H1 (cell line): ENCODE measurements at regions not wholly inside any gene's neighbourhood (a gene's known extent, or its start where the extent isn't known, plus 50 kb on each side); places are given as distances from the start of the nearest gene placed in this dataset.

ENCODE experiments used
- CTCF ChIA-PET: fragments of 300-600 bp; sonication (Branson Sonifier 250); formaldehyde crosslinking; loops from one replicate; lab custom pipeline; 2021; ENCODE audit not compliant: partially characterized antibody; lab: Charles Lee
- POLR2A ChIA-PET: fragments of 300-600 bp; sonication (Branson Sonifier 250); formaldehyde crosslinking; loops from one replicate; lab custom pipeline; 2021; ENCODE audit warnings: inconsistent platforms; ENCODE audit not compliant: partially characterized antibody; lab: Charles Lee
- DNase-seq, 2 experiments: peaks; one replicate each; pipeline versions ENCODE4 v3.0.0 to v3.0.0-alpha.2; 2010 to 2022; ENCODE audit warnings: low spot score in 2 of 2, low read depth in 1 of 2, mixed read lengths in 1 of 2
- FAIRE-seq: peaks from 2 replicates; lab custom pipeline; 2011; peaks lifted over from hg19 to GRCh38; lab: Jason Lieb, UNC
- H2AFZ ChIP-seq: 2 replicates; pipeline ENCODE4 v1.8.1; 2012; ENCODE audit warnings: low read length, inconsistent platforms
- H2AK5ac ChIP-seq: 2 replicates; pipeline ENCODE4 v1.6.1; 2013; ENCODE audit warnings: low read depth, low read length
- H2BK120ac ChIP-seq: replicated peaks from 2 replicates; pipeline ENCODE3; 2013; ENCODE audit warnings: low read depth, low read length, inconsistent platforms
- H2BK12ac ChIP-seq: 2 replicates; pipeline ENCODE4 v1.6.1; 2013; ENCODE audit warnings: low read depth, low read length
- H2BK15ac ChIP-seq: 2 replicates; pipeline ENCODE4 v1.6.1; 2013; ENCODE audit warnings: low read length
- H2BK20ac ChIP-seq: 2 replicates; pipeline ENCODE4 v1.6.1; 2013; ENCODE audit warnings: low read length
- H2BK5ac ChIP-seq: 2 replicates; pipeline ENCODE4 v1.6.1; 2013; ENCODE audit warnings: low read depth, low read length
- H3K14ac ChIP-seq: 2 replicates; pipeline ENCODE4 v1.6.1; 2013; ENCODE audit warnings: inconsistent platforms; ENCODE audit not compliant: insufficient read length
- H3K18ac ChIP-seq: 2 replicates; pipeline ENCODE4 v1.6.1; 2013; ENCODE audit warnings: low read length; ENCODE audit errors: extremely low read depth
- H3K23ac ChIP-seq: 2 replicates; pipeline ENCODE4 v1.6.1; 2013; ENCODE audit warnings: inconsistent platforms; ENCODE audit not compliant: insufficient read length
- H3K23me2 ChIP-seq: 2 replicates; pipeline ENCODE4 v1.6.1; 2013; ENCODE audit warnings: low read depth, low read length
- H3K27ac ChIP-seq: 2 replicates; pipeline ENCODE4 v1.6.1; 2011; ENCODE audit warnings: low read depth, low read length, inconsistent platforms
- H3K27me3 ChIP-seq, 4 experiments: replicated peaks in 1 of 4; 1 replicate in 1 of 4; 2 replicates in 3 of 4; pipeline versions ENCODE4 v1.6.1 to v1.8.1; 2011 to 2013; ENCODE audit warnings: low read length in 3 of 4, mild to moderate bottlenecking in 3 of 4, inconsistent platforms in 2 of 4, mixed read lengths in 2 of 4, moderate library complexity in 1 of 4; ENCODE audit not compliant: control insufficient read depth in 3 of 4, insufficient read depth in 3 of 4; ENCODE audit errors: extremely low read depth in 1 of 4
- H3K36me3 ChIP-seq, 4 experiments: 2 replicates each; pipeline versions ENCODE4 v1.6.1 to v1.8.1; 2011 to 2013; ENCODE audit warnings: mild to moderate bottlenecking in 4 of 4, low read length in 3 of 4, moderate library complexity in 2 of 4, control low read depth in 1 of 4, inconsistent platforms in 1 of 4; ENCODE audit not compliant: insufficient read depth in 4 of 4, control insufficient read depth in 2 of 4
- H3K4ac ChIP-seq: replicated peaks from 2 replicates; pipeline ENCODE3; 2013; ENCODE audit warnings: low read length, low read depth, mixed read lengths, inconsistent platforms; ENCODE audit not compliant: insufficient read length
- H3K4me1 ChIP-seq, 4 experiments: replicated peaks in 1 of 4; 1 replicate in 1 of 4; 2 replicates in 3 of 4; pipeline versions ENCODE4 v1.6.1 to v1.8.1; 2011 to 2013; ENCODE audit warnings: low read length in 3 of 4, inconsistent platforms in 2 of 4, mixed read lengths in 1 of 4; ENCODE audit not compliant: insufficient read depth in 4 of 4, control insufficient read depth in 3 of 4
- H3K4me2 ChIP-seq, 2 experiments: 2 replicates each; pipeline versions ENCODE4 v1.6.1 to v1.8.1; 2011 to 2013; ENCODE audit warnings: low read depth in 2 of 2, low read length in 2 of 2, control low read depth in 1 of 2, inconsistent platforms in 1 of 2, mild to moderate bottlenecking in 1 of 2; ENCODE audit not compliant: insufficient read depth in 1 of 2
- H3K4me3 ChIP-seq, 4 experiments: fragments of 200-600, 300-600 bp in 1 of 4; sonication (generic), shearing (Covaris generic), sonication (Bioruptor Twin) in 1 of 4; 2 replicates each; pipeline versions ENCODE4 v1.5.1 to v1.8.1; 2011 to 2016; ENCODE audit warnings: low read length in 4 of 4, low read depth in 3 of 4, control low read depth in 2 of 4, inconsistent platforms in 2 of 4, mild to moderate bottlenecking in 2 of 4, mixed read lengths in 1 of 4, moderate library complexity in 1 of 4; ENCODE audit not compliant: insufficient read depth in 2 of 4; ENCODE audit errors: extremely low read depth in 1 of 4
- H3K56ac ChIP-seq: replicated peaks from 2 replicates; pipeline ENCODE3; 2013; ENCODE audit warnings: low read depth, mild to moderate bottlenecking, mixed read lengths, low read length, inconsistent platforms; ENCODE audit not compliant: insufficient read length
- H3K79me1 ChIP-seq: 2 replicates; pipeline ENCODE4 v1.6.1; 2013; ENCODE audit warnings: low read depth, low read length, control low read depth
- H3K79me2 ChIP-seq, 2 experiments: 2 replicates each; pipeline versions ENCODE4 v1.6.1 to v1.8.1; 2012 to 2013; ENCODE audit warnings: low read length in 2 of 2, mild to moderate bottlenecking in 2 of 2, inconsistent platforms in 1 of 2; ENCODE audit not compliant: insufficient read depth in 2 of 2, control insufficient read depth in 1 of 2
- H3K9ac ChIP-seq, 4 experiments: replicated peaks in 1 of 4; 1 replicate in 1 of 4; 2 replicates in 3 of 4; pipeline versions ENCODE4 v1.6.1 to v1.8.1; 2011 to 2013; ENCODE audit warnings: low read depth in 3 of 4, low read length in 3 of 4, control low read depth in 2 of 4, mild to moderate bottlenecking in 2 of 4, moderate library complexity in 2 of 4, inconsistent platforms in 1 of 4; ENCODE audit errors: extremely low read depth in 1 of 4
- H3K9me3 ChIP-seq, 2 experiments: 2 replicates each; pipeline versions ENCODE4 v1.6.1 to v1.8.1; 2012 to 2013; ENCODE audit warnings: mild to moderate bottlenecking in 2 of 2, moderate library complexity in 2 of 2, control low read depth in 1 of 2, inconsistent platforms in 1 of 2, low read depth in 1 of 2, low read length in 1 of 2, mixed read lengths in 1 of 2; ENCODE audit not compliant: insufficient read depth in 2 of 2
- H4K20me1 ChIP-seq, 2 experiments: replicated peaks in 1 of 2; 2 replicates each; pipeline versions ENCODE3 to v1.8.1; 2011 to 2013; ENCODE audit warnings: inconsistent platforms in 2 of 2, low read length in 2 of 2, mild to moderate bottlenecking in 1 of 2; ENCODE audit not compliant: insufficient read depth in 2 of 2, control insufficient read depth in 1 of 2
- H4K5ac ChIP-seq: 2 replicates; pipeline ENCODE4 v1.6.1; 2013; ENCODE audit warnings: low read length, low read depth, mixed read lengths, inconsistent platforms; ENCODE audit not compliant: insufficient read length
- H4K8ac ChIP-seq: 2 replicates; pipeline ENCODE4 v1.8.0; 2013; ENCODE audit warnings: mild to moderate bottlenecking, moderate library complexity, low read length, inconsistent platforms; ENCODE audit not compliant: insufficient read depth; ENCODE audit errors: extremely low read depth
- H4K91ac ChIP-seq: replicated peaks from 2 replicates; pipeline ENCODE3; 2013; ENCODE audit warnings: low read length, mixed read lengths, inconsistent platforms; ENCODE audit not compliant: insufficient read length
- BRCA1 ChIP-seq: IDR thresholded peaks from 2 replicates; pipeline ENCODE4 v1.6.1; 2012; ENCODE audit warnings: low read depth, low read length, improper control_type of control experiment
- CEBPB ChIP-seq: IDR thresholded peaks from 2 replicates; pipeline ENCODE4 v1.6.1; 2012; ENCODE audit warnings: low read depth, low read length
- CHD1 ChIP-seq: IDR thresholded peaks from 2 replicates; pipeline ENCODE4 v1.6.1; 2012; ENCODE audit warnings: low read depth, low read length, improper control_type of control experiment
- CREB1 ChIP-seq: IDR thresholded peaks from 2 replicates; pipeline ENCODE4 v1.6.1; 2012; ENCODE audit warnings: inconsistent platforms
- HDAC2 ChIP-seq, 2 experiments: fragments of 300-600 bp in 1 of 2; sonication (generic) in 1 of 2; IDR thresholded peaks; 2 replicates each; pipeline ENCODE4 v1.6.1; 2011 to 2012; ENCODE audit warnings: low read depth in 2 of 2, low read length in 2 of 2, mild to moderate bottlenecking in 2 of 2, moderate library complexity in 2 of 2, borderline replicate concordance in 1 of 2, inconsistent platforms in 1 of 2
- JUN ChIP-seq: IDR thresholded peaks from 2 replicates; pipeline ENCODE4 v1.6.1; 2011; ENCODE audit warnings: low read depth, mild to moderate bottlenecking, improper control_type of control experiment, low read length
- KDM4A ChIP-seq: IDR thresholded peaks from one replicate; pipeline ENCODE4 v1.7.1; 2012; ENCODE audit warnings: low read depth, mild to moderate bottlenecking, moderate library complexity, low read length, inconsistent platforms; ENCODE audit not compliant: severe bottlenecking
- KDM5A ChIP-seq: fragments of 200-600 bp; IDR thresholded peaks from 2 replicates; pipeline ENCODE4 v1.7.1; 2012; ENCODE audit warnings: mild to moderate bottlenecking, low read length, inconsistent platforms, mixed read lengths
- NANOG ChIP-seq: IDR thresholded peaks from 2 replicates; pipeline ENCODE4 v1.6.1; 2011; ENCODE audit warnings: low read length, low read depth, mild to moderate bottlenecking, inconsistent platforms; ENCODE audit not compliant: insufficient read depth, poor library complexity, severe bottlenecking
- POLR2AphosphoS5 ChIP-seq: IDR thresholded peaks from 2 replicates; pipeline ENCODE4 v1.6.1; 2011; ENCODE audit warnings: low read depth, low read length
- SIN3A ChIP-seq, 2 experiments: IDR thresholded peaks in 1 of 2; conservative IDR thresholded peaks in 1 of 2; 2 replicates each; pipeline ENCODE4 v1.6.1; 2011 to 2012; ENCODE audit warnings: low read length in 2 of 2, improper control_type of control experiment in 1 of 2, low read depth in 1 of 2, mild to moderate bottlenecking in 1 of 2
- SIRT6 ChIP-seq: IDR thresholded peaks from one replicate; pipeline ENCODE4 v1.7.1; 2012; ENCODE audit warnings: low read length, inconsistent platforms
- TCF12 ChIP-seq: IDR thresholded peaks from 2 replicates; pipeline ENCODE4 v1.6.1; 2011; ENCODE audit warnings: low read depth, mild to moderate bottlenecking, low read length
- WGBS, 2 experiments: shearing (Covaris generic) in 1 of 2; methylation state at CpG; one replicate each; pipeline versions ENCODE4 v1.1.6 to v1.1.7; 2013 to 2015; ENCODE audit warnings: low lambda C conversion rate in 2 of 2, mixed read lengths in 2 of 2, inconsistent platforms in 1 of 2, low coverage in 1 of 2, missing lambda C conversion rate in 1 of 2; ENCODE audit not compliant: insufficient replicate concordance in 2 of 2, insufficient coverage in 1 of 2, insufficient read length in 1 of 2; ENCODE audit errors: extremely low coverage in 1 of 2, missing lambda C conversion rate in 1 of 2; 5-methylcytosine and 5-hydroxymethylcytosine counted together
- TF ChIP-seq, protein P1 (sequence below): IDR thresholded peaks from 2 replicates; pipeline ENCODE4 v1.6.1; 2012; ENCODE audit warnings: low read length, inconsistent platforms

DNA sequence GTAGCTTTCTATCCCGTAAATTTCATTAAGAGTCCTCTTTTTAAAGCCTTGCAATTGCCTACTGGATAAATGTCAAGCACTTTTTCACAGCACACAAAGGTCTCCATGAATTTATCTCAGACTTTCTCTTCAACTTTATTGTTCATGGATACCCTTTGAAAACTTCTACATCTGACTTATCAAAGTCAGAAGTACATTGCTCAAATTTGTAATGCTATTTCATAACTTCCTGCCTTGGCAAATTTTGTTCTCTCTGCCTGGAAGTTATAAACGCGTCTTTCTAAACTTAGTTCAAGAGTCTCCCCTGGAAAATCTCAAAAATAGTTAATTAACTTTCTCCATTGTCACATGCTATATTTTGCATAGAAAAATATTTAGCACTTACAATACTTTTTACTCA lies 55.9 kb upstream of the RERGL start:
- ChIA-PET POLR2A (no interaction called here), CTCF (interaction anchor here (1.2 to 1.3 kb wide), 2 partner anchors 9 to 75 kb away, joined by 3 to 4 read pairs; no protein-coding TSS in a partner anchor)
- Histone ChIP-seq H3K4me1 (no peaks in the 10 kb centered on the region), H3K79me2 (no peaks in the 10 kb centered on the region), H3K27me3 (no peaks in the 10 kb centered on the region), H3K9ac (no peak overlapping the region), H3K23ac (no peak overlapping the region), H4K20me1 (no peaks in the 10 kb centered on the region), H3K4me3 (no peak overlapping the region), H3K4ac (no peak overlapping the region), H2AFZ (no peak overlapping the region), H2AK5ac (no peak overlapping the region), H3K4me2 (no peak overlapping the region), H3K18ac (no peak overlapping the region), H2BK12ac (no peak overlapping the region), H3K36me3 (no peaks in the 10 kb centered on the region), H2BK120ac (no peak overlapping the region), H3K79me1 (no peaks in the 10 kb centered on the region), H3K9me3 (no peaks in the 10 kb centered on the region), H2BK15ac (no peak overlapping the region), H4K91ac (no peak overlapping the region), H3K23me2 (no peaks in the 10 kb centered on the region), H4K5ac (no peak overlapping the region), H2BK5ac (no peak overlapping the region), H3K56ac (no peak overlapping the region), H2BK20ac (no peak overlapping the region), H3K27ac (no peak overlapping the region), H4K8ac (no peak overlapping the region), H3K14ac (no peak overlapping the region)
- DNase-seq: no peak
- FAIRE-seq: no peak
- 96% methylated on average over 3 of the region's 3 CpGs; no CpG with 5 or more reads in 1 of the 2 experiments for WGBS, 2 experiments
- TF ChIP-seq POLR2AphosphoS5 (no peak), CREB1 (no peak), TCF12 (no peak), KDM4A (no peak), CHD1 (no peak), KDM5A (no peak), SIRT6 (no peak), NANOG (no peak), JUN (no peak), BRCA1 (no peak), HDAC2 (IDR thresholded peaks at IDR 0.05; ENCODE audit: borderline replicate concordance in 1 of 2, low read depth in 2 of 2, low read length in 2 of 2) (no peak), CEBPB (no peak), SIN3A (conservative IDR thresholded peaks at IDR 0.05 in 1 of 2, IDR thresholded peaks at IDR 0.05 in 1 of 2; ENCODE audit: low read depth in 1 of 2, low read length in 2 of 2) (no peak)
- TF ChIP-seq, protein P1, sequence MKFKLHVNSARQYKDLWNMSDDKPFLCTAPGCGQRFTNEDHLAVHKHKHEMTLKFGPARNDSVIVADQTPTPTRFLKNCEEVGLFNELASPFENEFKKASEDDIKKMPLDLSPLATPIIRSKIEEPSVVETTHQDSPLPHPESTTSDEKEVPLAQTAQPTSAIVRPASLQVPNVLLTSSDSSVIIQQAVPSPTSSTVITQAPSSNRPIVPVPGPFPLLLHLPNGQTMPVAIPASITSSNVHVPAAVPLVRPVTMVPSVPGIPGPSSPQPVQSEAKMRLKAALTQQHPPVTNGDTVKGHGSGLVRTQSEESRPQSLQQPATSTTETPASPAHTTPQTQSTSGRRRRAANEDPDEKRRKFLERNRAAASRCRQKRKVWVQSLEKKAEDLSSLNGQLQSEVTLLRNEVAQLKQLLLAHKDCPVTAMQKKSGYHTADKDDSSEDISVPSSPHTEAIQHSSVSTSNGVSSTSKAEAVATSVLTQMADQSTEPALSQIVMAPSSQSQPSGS: no peak
